ENCODE measurements at regions not wholly inside any gene's neighbourhood (a gene's known extent, or its start where the extent isn't known, plus 50 kb on each side); places are given as distances from the start of the nearest gene placed in this dataset.

DNA sequence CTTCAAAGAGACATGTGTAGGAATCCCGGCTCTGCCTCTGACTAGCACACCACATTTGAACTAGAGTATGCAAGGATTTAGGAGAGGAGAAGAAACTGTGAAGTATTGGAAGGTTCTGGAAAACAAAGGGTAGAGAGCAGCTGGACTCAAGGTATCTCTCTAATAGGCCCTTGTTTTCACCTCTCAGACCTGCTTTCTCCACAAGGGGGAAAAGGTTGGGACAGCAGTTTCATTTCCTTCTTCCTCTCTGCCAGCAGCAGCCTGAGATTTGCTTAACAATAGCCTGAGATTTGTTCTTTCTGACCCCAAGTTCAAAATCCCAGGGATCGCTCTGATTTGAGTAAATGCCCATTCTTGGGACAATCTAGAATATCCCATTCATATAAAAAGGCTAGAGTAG, 430.6 kb upstream of the MCTP2 start:
- Histone ChIP-seq H3K79me2 (ENCODE audit: insufficient read depth, low read length) (no peaks in the 10 kb centered on the region), H3K4me2 (ENCODE audit: low read depth, low read length, poor library complexity, severe bottlenecking) (no peak overlapping the region), H3F3A (ENCODE audit: low read depth) (no peaks in the 10 kb centered on the region), H4K20me1 (ENCODE audit: insufficient read depth, low read length, poor library complexity, severe bottlenecking) (no peaks in the 10 kb centered on the region), H3K4me3 (ENCODE audit: low read length, poor library complexity, severe bottlenecking) (no peak overlapping the region), H3K36me3 (ENCODE audit: insufficient read depth, low read length) (no peaks in the 10 kb centered on the region), H3K9me2 (replicated peaks; ENCODE audit: low read depth, low read length) (no peaks in the 10 kb centered on the region), H3K4me1 (ENCODE audit: insufficient read depth, low read length, poor library complexity, severe bottlenecking) (no peaks in the 10 kb centered on the region), H2AFZ (ENCODE audit: low read length) (no peak overlapping the region), H3K9me3 (ENCODE audit: insufficient read depth, low read depth, low read length) (no peaks in the 10 kb centered on the region), H3K27me3 (ENCODE audit: insufficient read depth, low read length, poor library complexity, severe bottlenecking) (no peaks in the 10 kb centered on the region), H3K9ac (ENCODE audit: low read depth, low read length, poor library complexity, severe bottlenecking) (no peak overlapping the region)
- TF ChIP-seq CTCF (conservative IDR thresholded peaks at IDR 0.05; ENCODE audit: low read length), result no peak
- TF ChIP-seq EZH2phosphoT487 (IDR thresholded peaks at IDR 0.05; ENCODE audit: borderline replicate concordance), result no peak

DNA sequence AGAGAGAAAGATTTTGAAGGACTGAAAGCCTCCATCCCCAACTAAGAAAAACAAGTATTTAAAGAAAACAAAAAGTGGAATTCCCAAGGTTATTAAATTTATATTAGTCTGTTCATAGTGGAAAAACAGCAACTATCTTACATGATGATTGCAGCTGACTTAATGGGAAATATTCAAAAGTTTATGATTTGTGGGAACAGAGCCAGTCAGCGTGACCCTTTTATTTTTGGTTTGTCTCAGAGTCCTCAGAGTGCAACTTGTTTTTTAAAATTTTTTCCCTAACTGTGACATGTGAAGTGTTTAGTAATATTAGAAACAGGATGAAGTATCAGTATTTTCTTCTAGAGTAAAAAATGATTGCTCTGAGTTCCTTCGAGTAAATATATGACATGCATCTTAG, 441.9 kb upstream of the MCTP2 start:
- no peaks in the 10 kb centered on the region for H3K36me3 ChIP-seq (ENCODE audit: insufficient read depth, low read length)
- no peak for TF ChIP-seq EZH2phosphoT487 (IDR thresholded peaks at IDR 0.05; ENCODE audit: borderline replicate concordance)
- TF ChIP-seq CTCF (conservative IDR thresholded peaks at IDR 0.05; ENCODE audit: low read length), result no peak
- H3K4me2 ChIP-seq (ENCODE audit: low read depth, low read length, poor library complexity, severe bottlenecking), result no peak overlapping the region
- no peaks in the 10 kb centered on the region for H3K79me2 ChIP-seq (ENCODE audit: insufficient read depth, low read length)
- H3K9me2 ChIP-seq (replicated peaks; ENCODE audit: low read depth, low read length), result no peaks in the 10 kb centered on the region
- no peaks in the 10 kb centered on the region for H3K4me1 ChIP-seq (ENCODE audit: insufficient read depth, low read length, poor library complexity, severe bottlenecking)
- no peaks in the 10 kb centered on the region for H3F3A ChIP-seq (ENCODE audit: low read depth)
- no peaks in the 10 kb centered on the region for H3K27me3 ChIP-seq (ENCODE audit: insufficient read depth, low read length, poor library complexity, severe bottlenecking)
- H3K9me3 ChIP-seq (ENCODE audit: insufficient read depth, low read depth, low read length), result no peaks in the 10 kb centered on the region; the same call in 1 of the 2 replicates
- no peaks in the 10 kb centered on the region for H4K20me1 ChIP-seq (ENCODE audit: insufficient read depth, low read length, poor library complexity, severe bottlenecking)
- no peak overlapping the region for H3K4me3 ChIP-seq (ENCODE audit: low read length, poor library complexity, severe bottlenecking)
- H2AFZ ChIP-seq (ENCODE audit: low read length), result no peak overlapping the region
- H3K9ac ChIP-seq (ENCODE audit: low read depth, low read length, poor library complexity, severe bottlenecking), result no peak overlapping the region

- Histone ChIP-seq H3K9me3 (ENCODE audit: insufficient read depth, low read depth, low read length) (no peaks in the 10 kb centered on the region), H3K36me3 (ENCODE audit: insufficient read depth, low read length) (no peaks in the 10 kb centered on the region), H3K4me3 (ENCODE audit: low read length, poor library complexity, severe bottlenecking) (no peak overlapping the region), H3K79me2 (ENCODE audit: insufficient read depth, low read length) (no peaks in the 10 kb centered on the region), H2AFZ (ENCODE audit: low read length) (no peak overlapping the region), H3F3A (ENCODE audit: low read depth) (no peaks in the 10 kb centered on the region), H4K20me1 (ENCODE audit: insufficient read depth, low read length, poor library complexity, severe bottlenecking) (no peaks in the 10 kb centered on the region), H3K9me2 (replicated peaks; ENCODE audit: low read depth, low read length) (no peaks in the 10 kb centered on the region), H3K27me3 (ENCODE audit: insufficient read depth, low read length, poor library complexity, severe bottlenecking) (no peaks in the 10 kb centered on the region), H3K4me1 (ENCODE audit: insufficient read depth, low read length, poor library complexity, severe bottlenecking) (no peaks in the 10 kb centered on the region), H3K9ac (ENCODE audit: low read depth, low read length, poor library complexity, severe bottlenecking) (no peak overlapping the region), H3K4me2 (ENCODE audit: low read depth, low read length, poor library complexity, severe bottlenecking) (no peak overlapping the region)
- TF ChIP-seq CTCF (conservative IDR thresholded peaks at IDR 0.05; ENCODE audit: low read length), result no peak
- no peak for TF ChIP-seq EZH2phosphoT487 (IDR thresholded peaks at IDR 0.05; ENCODE audit: borderline replicate concordance)
Measured at GRCh38 chr15:93780073-93780472, 451.3 kb upstream of the MCTP2 start.

Data from Loucy (cell line).